OCI-LY7 (cell line): ENCODE measurements at regions not wholly inside any gene's neighbourhood (a gene's known extent, or its start where the extent isn't known, plus 50 kb on each side); places are given as distances from the start of the nearest gene placed in this dataset.

Source experiments
- BruUV-seq: library from RNA; stranded (reverse); fragments of 400-500 nt; replicated peaks from 2 replicates; lab custom pipeline; 2021; lab: Mats Ljungman, UMichigan
- CTCF ChIA-PET: fragments of 300-600 bp; sonication (Branson Sonifier 250); formaldehyde crosslinking; loops from one replicate; lab custom pipeline; 2022; ENCODE audit warnings: antibody characterized with exemption; ENCODE audit not compliant: unreplicated experiment; lab: Charles Lee
- POLR2A ChIA-PET: fragments of 300-600 bp; sonication (Branson Sonifier 250); formaldehyde crosslinking; loops from one replicate; lab custom pipeline; 2022; ENCODE audit warnings: antibody characterized with exemption; lab: Charles Lee
- DNase-seq: peaks from one replicate; pipeline ENCODE4 v3.0.0-alpha.2; 2015; ENCODE audit warnings: low spot score
- H2AFZ ChIP-seq: fragments of 200-600 bp; sonication (generic), shearing (Covaris generic); 2 replicates; pipeline ENCODE4 v1.6.1; 2014; ENCODE audit warnings: mild to moderate bottlenecking, antibody characterized with exemption, low read length, moderate library complexity
- H3K27ac ChIP-seq: fragments of 200-600 bp; sonication (generic); 2 replicates; pipeline ENCODE4 v1.5.1; 2014; ENCODE audit warnings: mixed run types, low read depth, mild to moderate bottlenecking, moderate library complexity, low read length, inconsistent platforms; ENCODE audit not compliant: poor library complexity, severe bottlenecking
- H3K36me3 ChIP-seq: fragments of 200-600 bp; sonication (generic); 2 replicates; pipeline ENCODE4 v1.6.1; 2014; ENCODE audit warnings: mild to moderate bottlenecking, antibody characterized with exemption, low read length, moderate library complexity, mixed read lengths; ENCODE audit not compliant: insufficient read depth
- H3K4me1 ChIP-seq: fragments of 200-600 bp; sonication (generic); 2 replicates; pipeline ENCODE4 v1.5.1; 2014; ENCODE audit warnings: mild to moderate bottlenecking, low read length; ENCODE audit not compliant: insufficient read depth, poor library complexity, severe bottlenecking
- H3K4me2 ChIP-seq: fragments of 200-600 bp; sonication (generic); 2 replicates; pipeline ENCODE4 v1.6.1; 2014; ENCODE audit warnings: mild to moderate bottlenecking, low read length
- H3K4me3 ChIP-seq: fragments of 200-600 bp; sonication (generic); 2 replicates; pipeline ENCODE4 v1.5.1; 2014; ENCODE audit warnings: mild to moderate bottlenecking, low read depth, low read length; ENCODE audit not compliant: poor library complexity, severe bottlenecking
- H3K79me2 ChIP-seq: fragments of 200-600 bp; sonication (generic); 2 replicates; pipeline ENCODE4 v1.6.1; 2016; ENCODE audit warnings: low read depth, mild to moderate bottlenecking, low read length, moderate library complexity, mixed read lengths; ENCODE audit not compliant: insufficient read depth
- H3K9me2 ChIP-seq: fragments of 200-600 bp; sonication (generic); 2 replicates; pipeline ENCODE4 v1.6.1; 2016; ENCODE audit warnings: mild to moderate bottlenecking, low read length, mixed read lengths; ENCODE audit not compliant: insufficient read depth
- H3K9me3 ChIP-seq: fragments of 200-600 bp; sonication (generic); 2 replicates; pipeline ENCODE4 v1.6.1; 2014; ENCODE audit warnings: mild to moderate bottlenecking, mixed run types, low read length, mixed read lengths
- H4K20me1 ChIP-seq: fragments of 200-600 bp; sonication (generic); 2 replicates; pipeline ENCODE4 v1.6.1; 2014; ENCODE audit warnings: mild to moderate bottlenecking, antibody characterized with exemption, low read length, moderate library complexity, mixed read lengths; ENCODE audit not compliant: insufficient read depth
- CTCF ChIP-seq: fragments of 200-600 bp; sonication (generic); conservative IDR thresholded peaks from 2 replicates; pipeline ENCODE4 v1.5.1; 2014; ENCODE audit warnings: mild to moderate bottlenecking, antibody characterized with exemption, low read length, moderate library complexity, mixed read lengths
- EZH2phosphoT487 ChIP-seq: fragments of 200-600 bp; sonication (generic); IDR thresholded peaks from 2 replicates; pipeline ENCODE4 v1.6.1; 2018; ENCODE audit warnings: low read depth, borderline replicate concordance, mild to moderate bottlenecking, mixed run types, antibody characterized with exemption, low read length, moderate library complexity, mixed read lengths
- intact Hi-C: fragments of 100-400 bp; cut with micrococcal nuclease; formaldehyde crosslinking; loops from one replicate; pipeline ENCODE4 v1.10.0; 2022; ENCODE audit not compliant: unreplicated experiment

GRCh38 chr11:70623906-70624597, 225.7 kb downstream of the CTTN start:
- no peaks in the 10 kb centered on the region for H3K79me2 ChIP-seq
- H3K27ac ChIP-seq = no peak overlapping the region
- no peak for DNase-seq
- ChIA-PET POLR2A (no interaction called here), CTCF (no interaction called here)
- H3K4me2 ChIP-seq = no peak overlapping the region
- no peaks in the 10 kb centered on the region for H3K9me2 ChIP-seq
- no peaks in the 10 kb centered on the region for H3K36me3 ChIP-seq
- no peaks in the 10 kb centered on the region for H3K9me3 ChIP-seq
- BruUV-seq = no TSS peak
- no peaks in the 10 kb centered on the region for H4K20me1 ChIP-seq
- no peaks in the 10 kb centered on the region for H3K4me1 ChIP-seq
- TF ChIP-seq EZH2phosphoT487 (no peak), CTCF (no peak)
- H3K4me3 ChIP-seq = no peak overlapping the region
- H2AFZ ChIP-seq = no peak overlapping the region
- intact Hi-C loops = no loop called here

- no peak overlapping the region for H2AFZ ChIP-seq
- POLR2A ChIA-PET = no interaction called here
- no peak overlapping the region for H3K4me3 ChIP-seq
- no peaks in the 10 kb centered on the region for H3K4me1 ChIP-seq
- TF ChIP-seq EZH2phosphoT487 (no peak), CTCF (no peak)
- no peaks in the 10 kb centered on the region for H4K20me1 ChIP-seq
- no peaks in the 10 kb centered on the region for H3K9me2 ChIP-seq
- CTCF ChIA-PET = no interaction called here
- BruUV-seq = no TSS peak
- no peak for DNase-seq
- H3K9me3 ChIP-seq = no peaks in the 10 kb centered on the region
- H3K79me2 ChIP-seq = no peaks in the 10 kb centered on the region
- no peaks in the 10 kb centered on the region for H3K36me3 ChIP-seq
- intact Hi-C loops = no loop called here
- no peak overlapping the region for H3K4me2 ChIP-seq
- no peak overlapping the region for H3K27ac ChIP-seq
These were observed 226.3 kb downstream of the CTTN start for GRCh38 chr11:70624598-70624993.

GRCh38 chr11:70625051-70625450, 226.7 kb downstream of the CTTN start:
- DNase-seq = no peak
- ChIA-PET POLR2A (no interaction called here), CTCF (no interaction called here)
- Histone ChIP-seq H3K4me3 (no peak overlapping the region), H3K36me3 (no peaks in the 10 kb centered on the region), H3K9me3 (no peaks in the 10 kb centered on the region), H3K4me1 (no peaks in the 10 kb centered on the region), H3K27ac (no peak overlapping the region), H2AFZ (no peak overlapping the region), H3K79me2 (no peaks in the 10 kb centered on the region), H3K4me2 (no peak overlapping the region), H3K9me2 (no peaks in the 10 kb centered on the region), H4K20me1 (no peaks in the 10 kb centered on the region)
- intact Hi-C loops = no loop called here
- BruUV-seq = no TSS peak
- TF ChIP-seq CTCF (no peak), EZH2phosphoT487 (no peak)
